H9 (cell line): ENCODE measurements at regions not wholly inside any gene's neighbourhood (a gene's known extent, or its start where the extent isn't known, plus 50 kb on each side); places are given as distances from the start of the nearest gene placed in this dataset.

Experiments used
- DNase-seq: peaks from one replicate; pipeline ENCODE4 v3.0.0-alpha.2; 2017
- H2AFZ ChIP-seq: one replicate; pipeline ENCODE4 v1.6.1; 2013; ENCODE audit warnings: mild to moderate bottlenecking, low read length, control low read depth, moderate library complexity
- H2AK5ac ChIP-seq: 2 replicates; pipeline ENCODE4 v1.6.1; 2013; ENCODE audit warnings: low read length, control low read depth, mixed read lengths; ENCODE audit not compliant: insufficient read length
- H2BK120ac ChIP-seq: one replicate; pipeline ENCODE4 v1.6.1; 2013; ENCODE audit warnings: low read depth, mild to moderate bottlenecking, low read length, control low read depth, inconsistent platforms; ENCODE audit not compliant: poor library complexity, severe bottlenecking
- H2BK12ac ChIP-seq: 2 replicates; pipeline ENCODE4 v1.6.1; 2013; ENCODE audit warnings: low read length, control low read depth, mixed read lengths, low read depth; ENCODE audit not compliant: insufficient read length
- H2BK15ac ChIP-seq: 2 replicates; pipeline ENCODE4 v1.6.1; 2013; ENCODE audit warnings: low read depth, low read length, control low read depth
- H2BK20ac ChIP-seq: one replicate; pipeline ENCODE4 v1.6.1; 2013; ENCODE audit warnings: low read depth, mild to moderate bottlenecking, low read length, control low read depth, inconsistent platforms; ENCODE audit not compliant: poor library complexity, severe bottlenecking
- H2BK5ac ChIP-seq: 2 replicates; pipeline ENCODE4 v1.6.1; 2013; ENCODE audit warnings: low read length, control low read depth, mixed read lengths; ENCODE audit not compliant: insufficient read length
- H3K14ac ChIP-seq: 2 replicates; pipeline ENCODE4 v1.6.1; 2013; ENCODE audit warnings: low read length, control low read depth; ENCODE audit not compliant: insufficient read depth
- H3K18ac ChIP-seq: 2 replicates; pipeline ENCODE4 v1.6.1; 2013; ENCODE audit warnings: low read depth, mild to moderate bottlenecking, mixed read lengths, low read length, control low read depth; ENCODE audit not compliant: insufficient read length
- H3K23ac ChIP-seq: 2 replicates; pipeline ENCODE4 v1.6.1; 2013; ENCODE audit warnings: low read length, control low read depth, mixed read lengths, low read depth; ENCODE audit not compliant: insufficient read length
- H3K23me2 ChIP-seq: 2 replicates; pipeline ENCODE4 v1.6.1; 2013; ENCODE audit warnings: low read depth, mild to moderate bottlenecking, mixed read lengths, low read length, control low read depth; ENCODE audit not compliant: insufficient read length, poor library complexity, severe bottlenecking
- H3K27ac ChIP-seq: 2 replicates; pipeline ENCODE4 v1.5.1; 2013; ENCODE audit warnings: low read length, control low read depth, mixed read lengths, low read depth; ENCODE audit not compliant: insufficient read length
- H3K27me3 ChIP-seq: 2 replicates; pipeline ENCODE4 v1.6.1; 2013; ENCODE audit warnings: low read length, control low read depth, inconsistent platforms; ENCODE audit not compliant: insufficient read depth
- H3K4ac ChIP-seq: 2 replicates; pipeline ENCODE4 v1.6.1; 2013; ENCODE audit warnings: low read depth, mild to moderate bottlenecking, control low read depth, inconsistent platforms, low read length, moderate library complexity
- H3K4me1 ChIP-seq: 2 replicates; pipeline ENCODE4 v1.6.1; 2013; ENCODE audit warnings: low read length, control low read depth, inconsistent platforms; ENCODE audit not compliant: insufficient read depth
- H3K4me2 ChIP-seq: 2 replicates; pipeline ENCODE4 v1.6.1; 2013; ENCODE audit warnings: low read length, control low read depth, mixed read lengths; ENCODE audit not compliant: insufficient read length, insufficient read depth
- H3K56ac ChIP-seq: 2 replicates; pipeline ENCODE4 v1.6.1; 2013; ENCODE audit warnings: low read depth, mild to moderate bottlenecking, mixed read lengths, low read length, control low read depth; ENCODE audit not compliant: insufficient read length
- H3K79me1 ChIP-seq: 2 replicates; pipeline ENCODE4 v1.6.1; 2013; ENCODE audit warnings: low read depth, mild to moderate bottlenecking, moderate library complexity, low read length, control low read depth, inconsistent platforms; ENCODE audit not compliant: insufficient read depth, poor library complexity, severe bottlenecking
- H3K79me2 ChIP-seq: 2 replicates; pipeline ENCODE4 v1.6.1; 2013; ENCODE audit warnings: low read length, control low read depth, inconsistent platforms; ENCODE audit not compliant: insufficient read depth
- H3K9ac ChIP-seq: 2 replicates; pipeline ENCODE4 v1.6.1; 2013; ENCODE audit warnings: low read length, control low read depth, mixed read lengths; ENCODE audit not compliant: insufficient read length; ENCODE audit errors: extremely low read depth
- H3K9me3 ChIP-seq: one replicate; pipeline ENCODE4 v1.6.1; 2013; ENCODE audit warnings: low read depth, low read length, inconsistent platforms; ENCODE audit not compliant: control insufficient read depth
- H3T11ph ChIP-seq: one replicate; pipeline ENCODE4 v1.6.1; 2013; ENCODE audit warnings: mild to moderate bottlenecking, low read length, control low read depth, inconsistent platforms
- H4K20me1 ChIP-seq: one replicate; pipeline ENCODE4 v1.6.1; 2013; ENCODE audit not compliant: control insufficient read depth, insufficient read length, insufficient read depth
- H4K5ac ChIP-seq: 2 replicates; pipeline ENCODE4 v1.6.1; 2013; ENCODE audit warnings: low read depth, mild to moderate bottlenecking, mixed read lengths, low read length, control low read depth; ENCODE audit not compliant: insufficient read length
- H4K8ac ChIP-seq: replicated peaks from 2 replicates; pipeline ENCODE4 v1.6.1; 2013; ENCODE audit warnings: low read length, control low read depth, mixed read lengths, low read depth; ENCODE audit not compliant: insufficient read length
- H4K91ac ChIP-seq: 2 replicates; pipeline ENCODE4 v1.6.1; 2013; ENCODE audit warnings: low read depth, mild to moderate bottlenecking, moderate library complexity, mixed read lengths, low read length, control low read depth; ENCODE audit not compliant: insufficient read length
- H3K27ac Mint-ChIP-seq, 3 experiments: 2 replicates in 2 of 3; 3 replicates in 1 of 3; pipeline ENCODE4 v1.8.0; 2020 to 2021; ENCODE audit warnings: mixed read lengths in 3 of 3, mild to moderate bottlenecking in 1 of 3, moderate library complexity in 1 of 3
- H3K27me3 Mint-ChIP-seq: 2 replicates; pipeline ENCODE4 v1.8.0; 2021; ENCODE audit warnings: low read depth, mild to moderate bottlenecking, moderate library complexity, mixed read lengths
- H3K36me3 Mint-ChIP-seq, 3 experiments: 2 replicates in 2 of 3; 3 replicates in 1 of 3; pipeline ENCODE4 v1.8.0; 2020 to 2021; ENCODE audit warnings: low read depth in 3 of 3, mixed read lengths in 3 of 3; ENCODE audit not compliant: insufficient read depth in 1 of 3
- H3K4me1 Mint-ChIP-seq, 2 experiments: 2 replicates each; pipeline ENCODE4 v1.8.0; 2020; ENCODE audit warnings: mixed read lengths in 2 of 2
- H3K4me3 Mint-ChIP-seq, 2 experiments: 2 replicates in 1 of 2; 3 replicates in 1 of 2; pipeline ENCODE4 v1.8.0; 2020 to 2021; ENCODE audit warnings: mild to moderate bottlenecking in 2 of 2, mixed read lengths in 2 of 2, moderate library complexity in 1 of 2
- H3K9me3 Mint-ChIP-seq, 2 experiments: 2 replicates in 1 of 2; 3 replicates in 1 of 2; pipeline ENCODE4 v1.8.0; 2020; ENCODE audit warnings: mild to moderate bottlenecking in 2 of 2, mixed read lengths in 2 of 2, moderate library complexity in 1 of 2
- CTCF ChIP-seq: fragments of 200-600 bp; sonication (generic); conservative IDR thresholded peaks from 3 replicates; pipeline ENCODE4 v1.8.0; 2021; ENCODE audit warnings: antibody characterized with exemption, mild to moderate bottlenecking
- WGBS: extraction: QIAGEN DNeasy Blood & Tissue Kit; methylation state at CpG from one replicate; pipeline ENCODE4 v1.1.7; 2013; ENCODE audit warnings: missing lambda C conversion rate, low lambda C conversion rate, mixed read lengths; ENCODE audit not compliant: insufficient read length; ENCODE audit errors: extremely low coverage; 5-methylcytosine and 5-hydroxymethylcytosine counted together

GRCh38 chr11:13127161-13127560, 118.0 kb downstream of the RASSF10 start:
- Histone ChIP-seq H2BK20ac (no peak overlapping the region), H3K4me1 (peaks cover 2% of the 10 kb centered on the region; the same call in 1 of the 2 replicates), H3T11ph (no peak overlapping the region), H3K4me2 (no peak overlapping the region), H3K79me1 (no peaks in the 10 kb centered on the region), H4K20me1 (no peaks in the 10 kb centered on the region), H2AFZ (no peak overlapping the region), H3K23ac (no peak overlapping the region), H3K79me2 (no peaks in the 10 kb centered on the region), H2BK15ac (no peak overlapping the region), H3K4ac (no peak overlapping the region), H4K8ac (no peak overlapping the region), H3K14ac (no peak overlapping the region), H3K9me3 (peaks cover 8% of the 10 kb centered on the region), H4K91ac (no peak overlapping the region), H2BK5ac (no peak overlapping the region), H3K23me2 (no peaks in the 10 kb centered on the region), H2BK12ac (no peak overlapping the region), H2BK120ac (no peak overlapping the region), H3K27me3 (no peaks in the 10 kb centered on the region), H2AK5ac (no peak overlapping the region), H3K56ac (no peak overlapping the region), H3K9ac (no peak overlapping the region), H3K18ac (no peak overlapping the region), H4K5ac (no peak overlapping the region), H3K27ac (no peak overlapping the region)
- peak overlapping the region in 1 of 3 experiments; percentile 63; a peak in 1 of 7 replicates for H3K27ac Mint-ChIP-seq
- no peak overlapping the region for H3K4me3 Mint-ChIP-seq
- no peak for TF ChIP-seq CTCF
- WGBS: no CpG with 5 or more reads among the region's 2 CpGs
- DNase-seq: no peak
- H3K36me3 Mint-ChIP-seq: peaks cover 4 to 20% (median 6%) of the 10 kb centered on the region in 3 experiments; a peak in 6 of 7 replicates
- H3K27me3 Mint-ChIP-seq: no peaks in the 10 kb centered on the region; the same call in 1 of the 2 replicates
- peaks cover 15 to 28% of the 10 kb centered on the region in 2 experiments for H3K9me3 Mint-ChIP-seq
- H3K4me1 Mint-ChIP-seq: 0 out of 4 replicates have a peak, but pooled peaks cover 0 to 3% of the 10 kb centered on the region in 2 experiments
